Gastroesophageal sphincter (tissue), 4 donors: ENCODE measurements at regions not wholly inside any gene's neighbourhood (a gene's known extent, or its start where the extent isn't known, plus 50 kb on each side); places are given as distances from the start of the nearest gene placed in this dataset.

ENCODE experiments used
- ATAC-seq: fragments of 150-250 bp; one replicate; pipeline ENCODE4 v1.9.1; 2016; ENCODE audit warnings: mild to moderate bottlenecking, moderate library complexity
- H3K27ac ChIP-seq, 4 donors: fragments of 200-600 bp; sonication (generic) in 3 of 4; 1 replicate in 3 of 4; 2 replicates in 1 of 4; pipeline ENCODE4 v1.5.1; 2016 to 2019
- H3K27me3 ChIP-seq: fragments of 200-600 bp; sonication (generic); one replicate; pipeline ENCODE4 v1.5.1; 2019
- H3K36me3 ChIP-seq, 2 donors: fragments of 200-600 bp; sonication (generic); one replicate each; pipeline ENCODE4 v1.5.1; 2019; ENCODE audit warnings: control low read depth in 1 of 2
- H3K4me1 ChIP-seq, 3 donors: fragments of 200-600 bp; sonication (generic); 1 replicate in 2 of 3; 2 replicates in 1 of 3; pipeline ENCODE4 v1.5.1; 2016 to 2019; ENCODE audit warnings: control low read depth in 2 of 3
- H3K4me3 ChIP-seq, 2 donors: fragments of 200-600 bp; sonication (generic); one replicate each; pipeline ENCODE4 v1.5.1; 2019; ENCODE audit warnings: mild to moderate bottlenecking in 1 of 2, moderate library complexity in 1 of 2
- H3K9me3 ChIP-seq, 3 donors: fragments of 200-600 bp; sonication (generic); one replicate each; pipeline ENCODE4 v1.5.1; 2017 to 2019; ENCODE audit warnings: control low read depth in 2 of 3
- EP300 ChIP-seq: sonication (generic); formaldehyde crosslinking; IDR thresholded peaks from one replicate; pipeline ENCODE4 v1.6.1; 2017; ENCODE audit warnings: antibody characterized with exemption, mild to moderate bottlenecking
- POLR2A ChIP-seq, 2 donors: fragments of 450-650 bp; IDR thresholded peaks; one replicate each; pipeline ENCODE4 v1.6.1; 2017; ENCODE audit warnings: antibody characterized with exemption in 2 of 2, mild to moderate bottlenecking in 2 of 2, moderate library complexity in 1 of 2
- POLR2AphosphoS5 ChIP-seq: sonication (generic); formaldehyde crosslinking; IDR thresholded peaks from one replicate; pipeline ENCODE4 v1.6.1; 2017; ENCODE audit warnings: antibody characterized with exemption
- WGBS, 2 donors: methylation state at CpG; one replicate each; pipeline ENCODE4 v1.1.5; 2018; ENCODE audit warnings: low coverage in 1 of 2; 5-methylcytosine and 5-hydroxymethylcytosine counted together
- TF ChIP-seq, protein P1 (sequence below), 4 experiments: fragments of 200-600 bp in 2 of 4; fragments of 450-650 bp in 2 of 4; sonication (generic) in 1 of 4; IDR thresholded peaks; one replicate each; pipeline ENCODE4 v1.5.1; 2017 to 2019; ENCODE audit warnings: antibody characterized with exemption in 4 of 4, mild to moderate bottlenecking in 2 of 4, moderate library complexity in 2 of 4

DNA sequence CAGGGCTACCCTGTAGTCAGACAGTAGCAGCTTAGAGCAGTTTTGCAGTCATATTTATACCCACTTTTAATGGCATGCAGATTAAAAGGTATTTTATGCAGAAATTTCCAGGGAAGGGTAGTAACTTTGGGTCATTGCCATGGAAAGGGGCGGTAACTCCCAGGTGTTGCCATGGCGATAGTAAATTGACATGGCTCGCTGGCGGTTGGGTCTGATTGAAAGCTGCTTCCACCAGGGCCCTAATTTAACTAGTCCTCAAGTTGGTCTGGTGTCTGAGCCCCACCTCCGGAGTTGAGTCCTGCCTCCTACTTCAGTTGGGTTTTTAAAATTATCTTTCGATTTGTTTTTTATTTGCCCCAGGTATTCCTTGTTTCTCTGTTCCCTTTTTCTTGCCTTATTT is 70.1 kb downstream of the NAA11 start:
- TF ChIP-seq, protein P1, sequence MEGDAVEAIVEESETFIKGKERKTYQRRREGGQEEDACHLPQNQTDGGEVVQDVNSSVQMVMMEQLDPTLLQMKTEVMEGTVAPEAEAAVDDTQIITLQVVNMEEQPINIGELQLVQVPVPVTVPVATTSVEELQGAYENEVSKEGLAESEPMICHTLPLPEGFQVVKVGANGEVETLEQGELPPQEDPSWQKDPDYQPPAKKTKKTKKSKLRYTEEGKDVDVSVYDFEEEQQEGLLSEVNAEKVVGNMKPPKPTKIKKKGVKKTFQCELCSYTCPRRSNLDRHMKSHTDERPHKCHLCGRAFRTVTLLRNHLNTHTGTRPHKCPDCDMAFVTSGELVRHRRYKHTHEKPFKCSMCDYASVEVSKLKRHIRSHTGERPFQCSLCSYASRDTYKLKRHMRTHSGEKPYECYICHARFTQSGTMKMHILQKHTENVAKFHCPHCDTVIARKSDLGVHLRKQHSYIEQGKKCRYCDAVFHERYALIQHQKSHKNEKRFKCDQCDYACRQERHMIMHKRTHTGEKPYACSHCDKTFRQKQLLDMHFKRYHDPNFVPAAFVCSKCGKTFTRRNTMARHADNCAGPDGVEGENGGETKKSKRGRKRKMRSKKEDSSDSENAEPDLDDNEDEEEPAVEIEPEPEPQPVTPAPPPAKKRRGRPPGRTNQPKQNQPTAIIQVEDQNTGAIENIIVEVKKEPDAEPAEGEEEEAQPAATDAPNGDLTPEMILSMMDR (IDR thresholded peaks at IDR 0.05): no peak
- TF ChIP-seq EP300 (no peak), POLR2A (IDR thresholded peaks at IDR 0.05) (no peak), POLR2AphosphoS5 (no peak)
- no peak overlapping the region for H3K27ac ChIP-seq
- no peak for ATAC-seq
- no peaks in the 10 kb centered on the region for H3K36me3 ChIP-seq
- no peaks in the 10 kb centered on the region for H3K9me3 ChIP-seq
- H3K4me1 ChIP-seq: no peaks in the 10 kb centered on the region
- 90 to 93% methylated on average over 5 to 6 of the region's 6 CpGs for WGBS, 2 donors
- H3K4me3 ChIP-seq: no peak overlapping the region
- no peaks in the 10 kb centered on the region for H3K27me3 ChIP-seq

GRCh38 chr4:79253924-79254323 is 71.9 kb downstream of the NAA11 start:
- WGBS, 2 donors: 100% methylated on average over 1 of the region's 1 CpG
- H3K4me3 ChIP-seq: no peak overlapping the region
- ATAC-seq: no peak
- TF ChIP-seq, protein P1 (IDR thresholded peaks at IDR 0.05): no peak
- TF ChIP-seq POLR2A (IDR thresholded peaks at IDR 0.05): no peak
- TF ChIP-seq POLR2AphosphoS5: no peak
- TF ChIP-seq EP300: no peak
- no peaks in the 10 kb centered on the region for H3K9me3 ChIP-seq
- no peak overlapping the region for H3K27ac ChIP-seq
- no peaks in the 10 kb centered on the region for H3K4me1 ChIP-seq
- no peaks in the 10 kb centered on the region for H3K36me3 ChIP-seq
- no peaks in the 10 kb centered on the region for H3K27me3 ChIP-seq

DNA sequence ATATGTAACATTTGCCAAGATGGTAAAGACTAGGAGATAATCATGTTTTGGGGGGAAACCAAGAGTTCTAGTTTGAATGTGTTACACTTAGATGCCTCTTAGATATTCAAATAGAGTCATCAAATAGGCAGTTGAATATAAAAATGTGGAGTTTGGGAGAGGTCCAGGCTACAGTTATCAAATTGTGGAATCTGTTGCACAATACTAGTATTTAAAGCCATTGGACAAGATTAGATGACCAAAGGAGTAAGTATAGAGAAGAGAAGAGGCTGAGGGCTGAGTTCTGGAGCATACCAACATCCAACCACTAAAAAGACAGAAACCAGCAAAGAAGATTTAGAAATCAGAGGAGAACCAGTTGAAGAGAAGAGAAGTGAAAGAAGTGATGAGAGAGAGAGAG is 72.7 kb downstream of the NAA11 start:
- no peaks in the 10 kb centered on the region for H3K9me3 ChIP-seq
- no peak overlapping the region for H3K4me3 ChIP-seq
- no peak for ATAC-seq
- TF ChIP-seq EP300: no peak
- no peaks in the 10 kb centered on the region for H3K36me3 ChIP-seq
- H3K27ac ChIP-seq: no peak overlapping the region
- H3K4me1 ChIP-seq: no peaks in the 10 kb centered on the region
- no peaks in the 10 kb centered on the region for H3K27me3 ChIP-seq

DNA sequence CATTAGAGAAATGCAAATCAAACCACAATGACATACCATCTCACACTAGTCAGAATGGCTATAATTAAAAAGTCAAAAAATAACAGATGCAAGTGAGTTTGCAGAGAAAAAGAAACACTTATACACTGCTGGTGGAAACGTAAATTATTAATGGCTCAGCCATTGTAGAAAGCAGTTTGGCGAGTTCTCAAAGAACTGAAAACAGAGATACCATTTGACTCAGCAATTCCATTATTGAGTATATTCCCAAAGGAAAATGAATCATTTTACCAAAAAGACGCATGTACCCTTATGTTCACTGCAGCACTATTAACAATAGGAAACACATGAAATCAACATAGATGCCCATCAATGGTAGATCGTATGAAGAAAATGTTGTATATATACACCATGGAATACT is 75.0 kb downstream of the NAA11 start:
- Histone ChIP-seq H3K4me1 (no peaks in the 10 kb centered on the region), H3K4me3 (no peak overlapping the region), H3K27ac (no peak overlapping the region), H3K27me3 (no peaks in the 10 kb centered on the region), H3K36me3 (no peaks in the 10 kb centered on the region), H3K9me3 (no peaks in the 10 kb centered on the region)
- TF ChIP-seq POLR2A (IDR thresholded peaks at IDR 0.05) (no peak), EP300 (no peak), POLR2AphosphoS5 (no peak)
- TF ChIP-seq, protein P1 (IDR thresholded peaks at IDR 0.05): no peak
- ATAC-seq: no peak
- WGBS, 2 donors: 80 to 97% methylated on average over 4 of the region's 4 CpGs

- WGBS, 2 donors: 100% methylated on average over 1 of the region's 12 CpGs; no CpG with 5 or more reads in 1 of the 2 donors
- no peak overlapping the region for H3K4me3 ChIP-seq
- no peaks in the 10 kb centered on the region for H3K9me3 ChIP-seq
- H3K27me3 ChIP-seq: no peaks in the 10 kb centered on the region
- TF ChIP-seq, protein P1 (IDR thresholded peaks at IDR 0.05): no peak
- TF ChIP-seq POLR2A (IDR thresholded peaks at IDR 0.05): no peak
- no peak for TF ChIP-seq EP300
- TF ChIP-seq POLR2AphosphoS5: no peak
- no peak overlapping the region for H3K27ac ChIP-seq
- H3K36me3 ChIP-seq: no peaks in the 10 kb centered on the region
- no peak for ATAC-seq
- H3K4me1 ChIP-seq: no peaks in the 10 kb centered on the region
Measured at GRCh38 chr4:79249881-79250503, 75.9 kb downstream of the NAA11 start.
